ENCODE measurements at regions not wholly inside any gene's neighbourhood (a gene's known extent, or its start where the extent isn't known, plus 50 kb on each side); places are given as distances from the start of the nearest gene placed in this dataset.

DNA sequence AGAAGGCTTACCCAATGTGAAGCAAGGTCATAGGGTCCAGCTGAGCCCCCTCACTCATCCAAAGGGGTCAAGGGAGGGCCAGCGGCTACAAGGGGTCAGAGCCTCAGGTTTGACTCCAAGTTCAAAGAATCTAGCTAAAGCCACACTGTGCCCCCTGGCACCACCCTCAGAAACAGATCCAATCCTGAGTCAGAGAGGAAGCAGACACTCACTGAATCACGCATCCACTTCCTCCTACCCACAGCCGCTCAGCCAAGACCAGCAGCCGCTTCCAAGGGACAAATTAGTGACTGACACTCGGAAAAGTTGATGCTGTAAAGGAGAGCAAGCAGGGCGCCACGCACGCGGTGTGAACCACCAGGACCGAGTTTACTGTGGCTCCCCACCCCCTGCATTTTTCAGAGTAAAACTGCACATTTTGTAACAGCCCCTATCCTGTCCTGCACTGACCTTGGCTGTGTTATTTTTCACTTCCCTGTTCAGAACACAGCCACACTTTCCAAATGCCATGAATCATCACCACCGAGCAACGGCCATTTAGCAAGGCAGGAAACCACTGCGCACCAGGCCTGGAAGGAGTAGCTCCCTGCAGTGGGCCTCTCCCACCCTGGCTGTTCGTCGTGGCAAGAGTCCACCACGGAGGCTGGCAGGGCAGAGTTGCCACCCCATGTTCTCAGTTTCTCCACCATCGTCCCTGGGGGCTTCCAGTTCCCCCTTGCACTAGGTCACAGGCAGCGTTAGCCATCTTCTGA lies 147.8 kb downstream of the TOMM20 start:
- Histone ChIP-seq H3K4me3 (ENCODE audit: low read depth, low read length) (no peak overlapping the region), H3K9ac (ENCODE audit: low read depth, low read length) (no peak overlapping the region), H3K4me1 (ENCODE audit: control insufficient read depth, insufficient read depth, low read length) (no peaks in the 10 kb centered on the region), H3K9me3 (ENCODE audit: control insufficient read depth, insufficient read depth, low read length) (no peaks in the 10 kb centered on the region), H3K27me3 (ENCODE audit: control insufficient read depth, insufficient read depth, low read length) (no peaks in the 10 kb centered on the region), H3K36me3 (ENCODE audit: control insufficient read depth, insufficient read depth, low read length) (no peaks in the 10 kb centered on the region)

- Histone ChIP-seq H3K4me3 (ENCODE audit: low read depth, low read length) (no peak overlapping the region), H3K27me3 (ENCODE audit: control insufficient read depth, insufficient read depth, low read length) (no peaks in the 10 kb centered on the region), H3K9me3 (ENCODE audit: control insufficient read depth, insufficient read depth, low read length) (no peaks in the 10 kb centered on the region), H3K9ac (ENCODE audit: low read depth, low read length) (no peak overlapping the region), H3K4me1 (ENCODE audit: control insufficient read depth, insufficient read depth, low read length) (no peaks in the 10 kb centered on the region), H3K36me3 (ENCODE audit: control insufficient read depth, insufficient read depth, low read length) (no peaks in the 10 kb centered on the region)
Measured at GRCh38 chr1:234980291-234980644, 148.4 kb downstream of the TOMM20 start.

- H3K9ac ChIP-seq (ENCODE audit: low read depth, low read length), result no peak overlapping the region
- no peak overlapping the region for H3K4me3 ChIP-seq (ENCODE audit: low read depth, low read length)
- H3K27me3 ChIP-seq (ENCODE audit: control insufficient read depth, insufficient read depth, low read length), result no peaks in the 10 kb centered on the region
- H3K36me3 ChIP-seq (ENCODE audit: control insufficient read depth, insufficient read depth, low read length), result no peaks in the 10 kb centered on the region
- H3K9me3 ChIP-seq (ENCODE audit: control insufficient read depth, insufficient read depth, low read length), result no peaks in the 10 kb centered on the region
- H3K4me1 ChIP-seq (ENCODE audit: control insufficient read depth, insufficient read depth, low read length), result no peaks in the 10 kb centered on the region
Measured at GRCh38 chr1:234979296-234980279, 149.0 kb downstream of the TOMM20 start.

- no peaks in the 10 kb centered on the region for H3K36me3 ChIP-seq (ENCODE audit: control insufficient read depth, insufficient read depth, low read length)
- H3K4me1 ChIP-seq (ENCODE audit: control insufficient read depth, insufficient read depth, low read length), result no peaks in the 10 kb centered on the region
- no peak overlapping the region for H3K9ac ChIP-seq (ENCODE audit: low read depth, low read length)
- H3K4me3 ChIP-seq (ENCODE audit: low read depth, low read length), result no peak overlapping the region
- H3K9me3 ChIP-seq (ENCODE audit: control insufficient read depth, insufficient read depth, low read length), result no peaks in the 10 kb centered on the region
- H3K27me3 ChIP-seq (ENCODE audit: control insufficient read depth, insufficient read depth, low read length), result no peaks in the 10 kb centered on the region
Measured at GRCh38 chr1:234978397-234979295, 150.0 kb downstream of the TOMM20 start.

DNA sequence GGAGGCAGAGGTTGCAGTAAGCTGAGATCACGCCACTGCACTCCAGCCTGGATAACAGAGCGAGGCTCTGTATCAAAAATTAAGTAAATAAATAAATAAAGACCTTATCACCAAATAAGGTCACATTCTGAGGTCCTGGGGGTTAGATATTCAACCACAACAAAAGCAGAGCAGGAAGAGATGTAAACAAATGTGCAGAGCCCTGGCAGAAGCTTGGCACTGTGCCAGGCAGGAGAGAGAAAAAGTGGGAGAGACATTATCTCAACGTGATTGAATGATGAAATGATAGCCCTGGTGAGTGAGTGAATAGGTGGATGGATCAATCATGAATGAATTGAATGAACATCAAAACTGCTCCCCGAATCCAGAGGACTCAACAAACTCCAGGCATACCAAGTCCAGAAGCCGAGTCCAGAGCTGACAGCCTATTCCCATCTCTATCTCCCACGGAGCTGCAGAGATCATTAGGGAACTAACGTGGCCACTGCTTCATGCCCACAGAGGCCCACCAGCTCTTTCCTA lies 150.7 kb downstream of the TOMM20 start:
- Histone ChIP-seq H3K4me1 (ENCODE audit: control insufficient read depth, insufficient read depth, low read length) (no peaks in the 10 kb centered on the region), H3K36me3 (ENCODE audit: control insufficient read depth, insufficient read depth, low read length) (no peaks in the 10 kb centered on the region), H3K27me3 (ENCODE audit: control insufficient read depth, insufficient read depth, low read length) (no peaks in the 10 kb centered on the region), H3K9ac (ENCODE audit: low read depth, low read length) (no peak overlapping the region), H3K9me3 (ENCODE audit: control insufficient read depth, insufficient read depth, low read length) (no peaks in the 10 kb centered on the region), H3K4me3 (ENCODE audit: low read depth, low read length) (no peak overlapping the region)

GRCh38 chr1:234976861-234977680 lies 151.6 kb downstream of the TOMM20 start:
- no peak overlapping the region for H3K4me3 ChIP-seq (ENCODE audit: low read depth, low read length)
- H3K27me3 ChIP-seq (ENCODE audit: control insufficient read depth, insufficient read depth, low read length), result no peaks in the 10 kb centered on the region
- no peaks in the 10 kb centered on the region for H3K4me1 ChIP-seq (ENCODE audit: control insufficient read depth, insufficient read depth, low read length)
- no peaks in the 10 kb centered on the region for H3K36me3 ChIP-seq (ENCODE audit: control insufficient read depth, insufficient read depth, low read length)
- no peak overlapping the region for H3K9ac ChIP-seq (ENCODE audit: low read depth, low read length)
- no peaks in the 10 kb centered on the region for H3K9me3 ChIP-seq (ENCODE audit: control insufficient read depth, insufficient read depth, low read length)

DNA sequence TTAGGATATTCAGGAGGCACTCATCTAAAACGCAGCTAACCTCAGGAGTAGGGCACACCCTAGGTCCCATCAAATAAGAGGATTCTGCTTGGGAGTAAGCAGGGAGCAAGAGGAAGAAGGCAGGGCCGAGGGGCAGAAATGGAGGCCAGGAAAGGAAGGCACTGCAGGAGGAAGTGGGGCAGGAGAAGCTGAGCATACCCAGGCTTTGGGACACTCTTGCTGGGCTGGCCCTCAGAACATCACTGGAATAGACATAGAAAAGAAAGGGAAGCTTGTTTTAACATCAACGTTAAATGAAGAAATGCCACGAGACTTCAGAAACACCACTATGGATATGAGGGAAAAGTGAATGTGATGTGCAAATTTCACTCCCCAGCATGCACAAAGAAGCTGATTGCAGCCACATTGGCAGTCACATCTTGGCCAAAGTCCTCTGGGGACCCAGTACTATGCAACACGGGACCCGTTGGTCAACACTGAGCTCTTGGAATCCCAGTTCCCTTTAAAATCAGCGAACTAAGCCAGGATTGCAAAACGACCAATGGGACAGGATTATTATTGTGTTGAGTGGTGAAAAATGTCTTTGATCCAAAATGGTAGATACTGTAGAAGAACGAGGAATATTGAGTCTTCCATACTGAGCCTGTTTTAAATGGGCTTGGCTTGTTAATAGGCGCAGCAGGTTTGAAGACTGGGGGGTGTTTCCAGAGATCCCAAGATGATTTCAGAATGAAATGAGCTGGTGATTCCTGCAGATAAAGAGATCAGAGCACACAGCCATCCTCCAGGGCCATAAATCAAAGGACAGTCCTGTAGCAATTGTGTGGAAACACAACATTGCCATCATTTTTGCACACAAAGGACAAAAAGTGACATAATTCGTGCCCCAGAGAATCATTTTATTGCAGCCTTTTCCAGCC lies 152.4 kb downstream of the TOMM20 start:
- H3K36me3 ChIP-seq (ENCODE audit: control insufficient read depth, insufficient read depth, low read length), result no peaks in the 10 kb centered on the region
- no peaks in the 10 kb centered on the region for H3K9me3 ChIP-seq (ENCODE audit: control insufficient read depth, insufficient read depth, low read length)
- H3K27me3 ChIP-seq (ENCODE audit: control insufficient read depth, insufficient read depth, low read length), result no peaks in the 10 kb centered on the region
- H3K9ac ChIP-seq (ENCODE audit: low read depth, low read length), result no peak overlapping the region
- no peak overlapping the region for H3K4me3 ChIP-seq (ENCODE audit: low read depth, low read length)
- H3K4me1 ChIP-seq (ENCODE audit: control insufficient read depth, insufficient read depth, low read length), result no peaks in the 10 kb centered on the region

DNA sequence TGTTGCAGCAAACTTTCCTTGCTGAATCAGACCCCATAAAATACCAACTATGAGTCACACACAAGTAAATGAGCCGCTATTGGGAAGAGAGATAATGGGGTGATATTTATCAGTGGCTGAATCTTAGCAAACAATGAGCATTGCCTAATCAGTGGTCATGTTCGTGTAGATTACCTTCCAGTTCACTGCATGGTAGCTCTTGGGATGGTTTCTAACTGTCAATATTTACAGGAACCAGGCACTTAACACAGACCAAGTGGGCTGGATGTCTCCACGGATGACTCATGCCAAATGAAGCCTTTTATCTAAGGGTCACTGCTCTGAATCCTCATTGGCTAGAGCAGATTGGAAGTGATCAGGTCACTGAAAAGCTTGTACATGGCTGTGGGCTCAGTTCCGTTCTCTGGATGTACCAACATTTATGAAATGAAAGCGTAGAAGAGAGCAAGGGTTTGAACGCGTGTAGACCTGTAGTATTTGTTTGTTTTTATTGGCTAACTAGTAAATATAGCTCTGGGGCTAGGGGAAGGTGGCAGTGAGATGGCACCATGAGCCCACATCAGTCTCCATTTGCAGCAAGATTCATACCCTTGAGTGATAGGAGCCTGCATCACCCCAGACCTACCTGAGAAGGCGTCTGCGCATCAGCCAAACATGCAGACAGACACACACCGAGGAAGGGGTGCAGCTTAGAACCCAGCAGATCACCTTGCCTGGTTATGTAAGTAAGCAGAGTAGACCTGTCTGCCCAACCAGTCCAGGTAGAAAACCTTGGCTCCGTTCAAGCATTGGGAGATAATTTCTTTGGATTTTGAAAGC lies 153.3 kb downstream of the TOMM20 start:
- Histone ChIP-seq H3K4me1 (ENCODE audit: control insufficient read depth, insufficient read depth, low read length) (peaks cover 6% of the 10 kb centered on the region), H3K9me3 (ENCODE audit: control insufficient read depth, insufficient read depth, low read length) (no peaks in the 10 kb centered on the region), H3K9ac (ENCODE audit: low read depth, low read length) (no peak overlapping the region), H3K27me3 (ENCODE audit: control insufficient read depth, insufficient read depth, low read length) (no peaks in the 10 kb centered on the region), H3K36me3 (ENCODE audit: control insufficient read depth, insufficient read depth, low read length) (no peaks in the 10 kb centered on the region), H3K4me3 (ENCODE audit: low read depth, low read length) (no peak overlapping the region)

- H3K4me3 ChIP-seq (ENCODE audit: low read depth, low read length), result no peak overlapping the region
- H3K36me3 ChIP-seq (ENCODE audit: control insufficient read depth, insufficient read depth, low read length), result no peaks in the 10 kb centered on the region
- no peaks in the 10 kb centered on the region for H3K9me3 ChIP-seq (ENCODE audit: control insufficient read depth, insufficient read depth, low read length)
- H3K27me3 ChIP-seq (ENCODE audit: control insufficient read depth, insufficient read depth, low read length), result no peaks in the 10 kb centered on the region
- peaks cover 7% of the 10 kb centered on the region for H3K4me1 ChIP-seq (ENCODE audit: control insufficient read depth, insufficient read depth, low read length)
- H3K9ac ChIP-seq (ENCODE audit: low read depth, low read length), result no peak overlapping the region
Measured at GRCh38 chr1:234973426-234974250, 155.0 kb downstream of the TOMM20 start.

All from iPS-15b (cell line).